Subcutaneous abdominal adipose tissue (tissue), 5 donors: ENCODE measurements at regions not wholly inside any gene's neighbourhood (a gene's known extent, or its start where the extent isn't known, plus 50 kb on each side); places are given as distances from the start of the nearest gene placed in this dataset.
"Not testable (repeated sequence)": the region's sequence is repeated elsewhere in the genome, so short reads cannot be mapped to it uniquely, and the experiment has no call there.

Source experiments
- H3K27ac ChIP-seq: one replicate; pipeline ENCODE4 v1.7.0; 2013; ENCODE audit warnings: low read depth, mild to moderate bottlenecking, inconsistent platforms, low read length, moderate library complexity
- H3K27me3 ChIP-seq, 5 donors: one replicate each; pipeline ENCODE4 v1.7.0; 2013; ENCODE audit warnings: low read length in 5 of 5, inconsistent platforms in 1 of 5; ENCODE audit not compliant: control insufficient read depth in 5 of 5, insufficient read depth in 4 of 5
- H3K36me3 ChIP-seq, 5 donors: one replicate each; pipeline ENCODE4 v1.7.0; 2013; ENCODE audit warnings: low read length in 5 of 5; ENCODE audit not compliant: control insufficient read depth in 5 of 5, insufficient read depth in 5 of 5
- H3K4me1 ChIP-seq, 5 donors: one replicate each; pipeline ENCODE4 v1.7.0; 2013; ENCODE audit warnings: low read length in 5 of 5, mild to moderate bottlenecking in 3 of 5, moderate library complexity in 1 of 5; ENCODE audit not compliant: control insufficient read depth in 5 of 5, insufficient read depth in 5 of 5
- H3K4me3 ChIP-seq, 5 donors: one replicate each; pipeline ENCODE4 v1.7.0; 2013; ENCODE audit warnings: low read length in 5 of 5, low read depth in 1 of 5
- H3K9ac ChIP-seq, 5 donors: one replicate each; pipeline ENCODE4 v1.7.0; 2013; ENCODE audit warnings: low read length in 5 of 5, mild to moderate bottlenecking in 4 of 5, moderate library complexity in 3 of 5
- H3K9me3 ChIP-seq, 5 donors: one replicate each; pipeline ENCODE4 v1.7.0; 2013; ENCODE audit warnings: low read length in 5 of 5; ENCODE audit not compliant: control insufficient read depth in 5 of 5
- donor health status: healthy.
- donor health status: healthy.
- donor health status: healthy.
- donor health status: healthy.
- donor health status: healthy.

DNA sequence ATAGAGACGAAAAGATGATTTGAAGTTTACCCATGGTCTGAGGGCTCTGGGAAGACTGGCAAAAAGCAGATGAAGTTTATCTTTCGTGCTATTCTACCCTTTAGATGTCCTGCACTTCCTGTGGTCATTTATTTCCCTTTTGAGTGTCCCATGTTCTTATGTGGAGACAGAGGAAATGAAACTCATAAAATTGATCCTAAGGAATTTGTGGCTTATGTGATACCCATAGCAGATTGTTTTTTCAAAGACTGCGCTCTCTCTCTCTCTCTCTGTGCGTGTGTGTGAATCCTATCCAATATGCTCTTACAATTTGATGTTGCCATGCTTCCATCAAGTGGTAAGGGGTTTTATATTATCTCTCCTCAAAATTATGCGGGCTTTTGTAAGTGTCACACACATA is 607.5 kb upstream of the DPPA4 start:
- Histone ChIP-seq H3K4me1 (no peaks in the 10 kb centered on the region), H3K36me3 (no peaks in the 10 kb centered on the region), H3K27ac (no peak overlapping the region), H3K9ac (no peak overlapping the region), H3K27me3 (no peaks in the 10 kb centered on the region), H3K9me3 (peaks cover 0 to 4% (median 0%) of the 10 kb centered on the region in 5 donors), H3K4me3 (no peak overlapping the region)

- no peak overlapping the region for H3K27ac ChIP-seq
- peaks cover 0 to 8% (median 3%) of the 10 kb centered on the region in 5 donors for H3K4me1 ChIP-seq
- H3K4me3 ChIP-seq = no peak overlapping the region
- H3K9ac ChIP-seq = no peak overlapping the region
- no peaks in the 10 kb centered on the region for H3K9me3 ChIP-seq
- H3K27me3 ChIP-seq = no peaks in the 10 kb centered on the region
- H3K36me3 ChIP-seq = no peaks in the 10 kb centered on the region
These were observed 615.6 kb upstream of the DPPA4 start for GRCh38 chr3:109952924-109953323.

GRCh38 chr3:109963831-109964230 is 626.5 kb upstream of the DPPA4 start:
- Histone ChIP-seq H3K36me3 (no peaks in the 10 kb centered on the region), H3K4me1 (no peaks in the 10 kb centered on the region), H3K4me3 (no peak overlapping the region), H3K9me3 (no peaks in the 10 kb centered on the region), H3K27me3 (no peaks in the 10 kb centered on the region), H3K9ac (no peak overlapping the region), H3K27ac (no peak overlapping the region)

DNA sequence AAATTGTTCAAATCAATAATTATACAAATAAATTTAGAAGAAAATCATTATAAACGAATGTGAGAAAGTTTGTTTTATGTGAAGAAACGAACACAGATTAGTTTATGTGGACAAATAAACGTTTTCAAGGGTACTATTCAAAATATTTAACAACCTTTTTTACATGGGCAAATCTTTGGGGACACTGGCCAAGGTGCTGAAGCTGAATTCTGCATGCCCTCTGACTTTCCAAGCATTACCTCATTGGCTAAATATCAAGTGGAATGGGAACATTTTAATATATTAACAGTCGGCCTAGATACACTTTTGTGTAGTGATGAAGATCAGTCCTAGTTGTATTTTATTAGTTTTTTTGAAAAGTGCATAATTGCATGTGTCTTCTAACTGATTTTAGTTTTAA is 636.4 kb upstream of the DPPA4 start:
- Histone ChIP-seq H3K4me1 (no peaks in the 10 kb centered on the region), H3K9ac (no peak overlapping the region), H3K27me3 (no peaks in the 10 kb centered on the region), H3K4me3 (no peak overlapping the region), H3K9me3 (peaks cover 0 to 3% (median 0%) of the 10 kb centered on the region in 5 donors), H3K36me3 (no peaks in the 10 kb centered on the region), H3K27ac (no peak overlapping the region)

DNA sequence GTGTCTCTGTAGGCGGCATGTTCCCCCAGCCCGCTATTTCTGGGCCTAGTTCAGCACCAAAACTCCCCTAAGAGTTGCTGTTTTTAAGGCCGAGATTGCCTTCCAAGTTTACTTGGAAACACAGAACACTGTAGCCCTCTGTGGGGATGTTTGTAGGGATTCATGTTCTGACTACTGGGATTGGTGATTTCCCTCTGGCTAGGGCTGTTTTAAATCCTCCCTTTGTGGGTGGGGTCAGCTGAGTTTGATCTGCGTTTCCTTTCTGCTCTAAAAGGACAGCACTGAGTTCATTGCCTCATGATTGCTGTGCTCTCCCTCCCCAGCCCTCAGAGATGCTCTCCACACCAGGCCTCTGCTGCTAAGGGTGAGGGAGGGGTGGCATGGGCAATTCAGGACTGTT is 640.6 kb upstream of the DPPA4 start:
- Histone ChIP-seq H3K4me1 (no peaks in the 10 kb centered on the region), H3K36me3 (no peaks in the 10 kb centered on the region), H3K9ac (no peak overlapping the region), H3K27me3 (no peaks in the 10 kb centered on the region), H3K4me3 (no peak overlapping the region), H3K27ac (no peak overlapping the region), H3K9me3 (peaks cover 0 to 3% (median 0%) of the 10 kb centered on the region in 5 donors)

DNA sequence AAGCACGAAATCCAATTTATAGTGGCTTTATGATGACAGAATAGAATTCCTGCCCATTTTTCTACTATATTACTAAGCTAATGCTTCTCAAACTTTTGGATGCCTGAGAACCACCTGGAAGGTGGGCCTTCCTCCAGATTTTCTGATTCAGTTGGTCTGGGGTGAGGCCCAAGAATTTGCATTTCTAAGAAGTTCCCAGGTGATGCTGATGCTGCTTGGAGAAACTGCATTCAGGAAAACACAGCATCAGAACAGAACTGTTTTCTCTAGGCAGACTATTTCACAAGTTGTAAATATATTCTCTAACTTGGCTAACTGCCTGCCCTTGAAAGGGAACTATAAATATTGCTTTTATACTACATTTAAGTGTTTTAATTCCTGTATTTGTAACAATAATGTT is 644.9 kb upstream of the DPPA4 start:
- no peak overlapping the region for H3K9ac ChIP-seq
- no peaks in the 10 kb centered on the region for H3K9me3 ChIP-seq
- H3K4me3 ChIP-seq = no peak overlapping the region
- H3K27me3 ChIP-seq = no peaks in the 10 kb centered on the region
- no peaks in the 10 kb centered on the region for H3K4me1 ChIP-seq
- H3K36me3 ChIP-seq = no peaks in the 10 kb centered on the region
- H3K27ac ChIP-seq = no peak overlapping the region

DNA sequence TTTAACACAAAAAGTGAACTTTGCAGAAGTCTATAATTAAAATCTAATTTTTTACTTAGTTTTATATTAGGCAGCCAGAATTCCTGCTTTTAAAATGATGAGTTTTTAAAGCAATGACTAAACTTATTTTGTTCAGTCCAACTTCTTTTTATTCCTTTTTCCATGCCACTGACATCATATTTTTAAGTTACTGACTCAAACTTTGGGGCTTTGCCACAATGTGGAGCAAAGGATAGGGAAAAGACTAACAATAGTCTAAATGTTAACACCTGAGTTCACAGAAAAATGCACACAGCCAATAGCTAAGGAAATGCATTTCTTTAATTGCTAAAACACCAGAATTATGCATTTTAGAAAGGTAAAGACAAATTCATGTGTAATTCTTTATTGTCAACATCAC is 647.6 kb upstream of the DPPA4 start:
- Histone ChIP-seq H3K9ac (no peak overlapping the region), H3K27ac (no peak overlapping the region), H3K4me1 (no peaks in the 10 kb centered on the region), H3K4me3 (no peak overlapping the region), H3K36me3 (no peaks in the 10 kb centered on the region), H3K27me3 (no peaks in the 10 kb centered on the region), H3K9me3 (no peaks in the 10 kb centered on the region)

- Histone ChIP-seq H3K9me3 (no peaks in the 10 kb centered on the region), H3K36me3 (no peaks in the 10 kb centered on the region), H3K27ac (no peak overlapping the region), H3K9ac (no peak overlapping the region), H3K4me1 (no peaks in the 10 kb centered on the region), H3K4me3 (no peak overlapping the region), H3K27me3 (no peaks in the 10 kb centered on the region)
These were observed 648.7 kb upstream of the DPPA4 start for GRCh38 chr3:109985943-109986555.

- Histone ChIP-seq H3K27ac (no peak overlapping the region), H3K4me3 (no peak overlapping the region), H3K9ac (no peak overlapping the region), H3K27me3 (no peaks in the 10 kb centered on the region), H3K9me3 (no peaks in the 10 kb centered on the region), H3K36me3 (no peaks in the 10 kb centered on the region), H3K4me1 (no peaks in the 10 kb centered on the region)
These were observed 657.5 kb upstream of the DPPA4 start for GRCh38 chr3:109994853-109995252.

DNA sequence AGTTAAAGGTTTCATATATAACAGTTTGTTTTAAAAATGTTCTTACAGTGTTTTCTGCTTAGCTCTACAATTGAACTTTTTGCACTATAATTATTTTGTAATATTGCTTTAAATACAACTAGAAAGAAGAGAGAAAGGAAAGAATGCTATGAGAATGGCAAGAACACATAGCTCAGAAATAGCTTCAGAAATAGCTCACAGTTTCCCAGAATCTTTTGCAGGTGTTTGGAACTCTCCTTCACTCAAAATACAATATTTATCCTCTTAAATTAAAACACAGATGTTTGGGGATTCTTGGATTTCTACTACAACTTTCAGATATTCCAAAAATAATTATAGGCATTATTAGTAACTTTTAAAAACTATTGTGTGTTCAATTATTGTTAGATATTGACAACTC is 658.0 kb upstream of the DPPA4 start:
- H3K4me3 ChIP-seq = no peak overlapping the region
- H3K27me3 ChIP-seq = no peaks in the 10 kb centered on the region
- H3K9me3 ChIP-seq = no peaks in the 10 kb centered on the region
- no peak overlapping the region for H3K27ac ChIP-seq
- no peaks in the 10 kb centered on the region for H3K36me3 ChIP-seq
- no peak overlapping the region for H3K9ac ChIP-seq
- H3K4me1 ChIP-seq = no peaks in the 10 kb centered on the region

DNA sequence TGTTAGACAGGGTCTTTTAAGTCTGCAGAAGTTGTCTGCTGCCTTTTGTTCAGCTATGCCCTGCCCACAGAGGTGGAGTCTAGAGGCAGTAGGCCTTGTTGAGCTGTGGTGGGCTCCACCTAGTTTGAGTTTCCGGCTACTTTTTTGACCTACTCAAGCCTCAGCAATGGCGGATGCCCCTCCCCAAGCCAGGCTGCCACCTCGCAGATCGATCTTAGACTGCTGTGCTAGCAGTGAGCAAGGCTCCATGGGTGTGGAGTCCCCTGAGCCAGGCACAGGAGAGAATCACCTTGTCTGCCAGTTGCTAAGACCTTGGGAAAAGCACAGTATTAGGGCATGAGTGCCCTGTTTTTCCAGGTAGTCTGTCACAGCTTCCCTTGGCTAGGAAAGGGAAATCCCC is 664.6 kb upstream of the DPPA4 start:
- H3K4me1 ChIP-seq, H3K4me3 ChIP-seq, H3K9me3 ChIP-seq, H3K9ac ChIP-seq, H3K36me3 ChIP-seq, H3K27me3 ChIP-seq, H3K27ac ChIP-seq: not testable (repeated sequence)
